GM18511 (cell line): ENCODE measurements at regions not wholly inside any gene's neighbourhood (a gene's known extent, or its start where the extent isn't known, plus 50 kb on each side); places are given as distances from the start of the nearest gene placed in this dataset.

Source experiments
- ATAC-seq: cut with Tn5 transposase; IDR thresholded peaks from one replicate; pipeline ENCODE4 v1.9.1; 2021; ENCODE audit warnings: mild to moderate bottlenecking, moderate library complexity; ENCODE audit not compliant: unreplicated experiment

GRCh38 chr10:118835682-118836326 is 81.0 kb upstream of the CACUL1 start:
- ATAC-seq, result no peak

- ATAC-seq, result no peak
Measured at GRCh38 chr10:118838364-118838763, 83.6 kb upstream of the CACUL1 start.

- ATAC-seq, result no peak
Measured at GRCh38 chr10:118839348-118839747, 84.6 kb upstream of the CACUL1 start.

GRCh38 chr10:118840071-118840775 is 85.5 kb upstream of the CACUL1 start:
- ATAC-seq, result no peak

GRCh38 chr10:118840776-118841468 is 86.2 kb upstream of the CACUL1 start:
- no peak for ATAC-seq

GRCh38 chr10:118841881-118842605 is 87.3 kb upstream of the CACUL1 start:
- no peak for ATAC-seq

- no peak for ATAC-seq
Measured at GRCh38 chr10:118842843-118843624, 88.3 kb upstream of the CACUL1 start.

- ATAC-seq, result no peak
Measured at GRCh38 chr10:118843647-118844265, 89.0 kb upstream of the CACUL1 start.

- ATAC-seq, result no peak
Measured at GRCh38 chr10:118844731-118845521, 90.2 kb upstream of the CACUL1 start.

- ATAC-seq, result no peak
Measured at GRCh38 chr10:118845776-118846175, 91.0 kb upstream of the CACUL1 start.

- ATAC-seq, result peak; percentile 58
Measured at GRCh38 chr10:118850418-118851061, 95.8 kb upstream of the CACUL1 start.

GRCh38 chr10:118851062-118852035 is 96.6 kb upstream of the CACUL1 start:
- ATAC-seq, result peak; percentile 86

- no peak for ATAC-seq
Measured at GRCh38 chr10:118853916-118854315, 99.1 kb upstream of the CACUL1 start.

- no peak for ATAC-seq
Measured at GRCh38 chr10:118856106-118856505, 101.3 kb upstream of the CACUL1 start.

- no peak for ATAC-seq
Measured at GRCh38 chr10:118865998-118866693, 111.4 kb upstream of the CACUL1 start.

- no peak for ATAC-seq
Measured at GRCh38 chr10:118867768-118868167, 113.0 kb upstream of the CACUL1 start.

GRCh38 chr10:118868589-118868988 is 113.8 kb upstream of the CACUL1 start:
- no peak for ATAC-seq
